SJCRH30 (cell line): ENCODE measurements at regions not wholly inside any gene's neighbourhood (a gene's known extent, or its start where the extent isn't known, plus 50 kb on each side); places are given as distances from the start of the nearest gene placed in this dataset.
"Not testable (repeated sequence)": the region's sequence is repeated elsewhere in the genome, so short reads cannot be mapped to it uniquely, and the experiment has no call there.

Source experiments
- DNase-seq, 2 experiments: peaks; one replicate each; pipeline ENCODE4 v3.0.0-alpha.2; 2015 to 2020
- H3K27ac ChIP-seq: fragments of 250-450 bp; sonication (Bioruptor Pico); 2 replicates; pipeline ENCODE4 v1.5.1; 2020; ENCODE audit warnings: mild to moderate bottlenecking, moderate library complexity
- H3K27me3 ChIP-seq: fragments of 250-450 bp; sonication (Bioruptor Pico); 2 replicates; pipeline ENCODE4 v1.5.1; 2020; ENCODE audit warnings: mild to moderate bottlenecking, moderate library complexity
- H3K36me3 ChIP-seq: fragments of 250-450 bp; sonication (Bioruptor Pico); 2 replicates; pipeline ENCODE4 v1.5.1; 2020; ENCODE audit warnings: mild to moderate bottlenecking, moderate library complexity
- H3K4me1 ChIP-seq: fragments of 250-450 bp; sonication (Bioruptor Pico); 2 replicates; pipeline ENCODE4 v1.5.1; 2020; ENCODE audit warnings: mild to moderate bottlenecking, moderate library complexity
- H3K4me3 ChIP-seq: fragments of 250-450 bp; sonication (Bioruptor Pico); 2 replicates; pipeline ENCODE4 v1.5.1; 2020; ENCODE audit warnings: mild to moderate bottlenecking, moderate library complexity
- H3K9me3 ChIP-seq: fragments of 250-450 bp; sonication (Bioruptor Pico); replicated peaks from 2 replicates; pipeline ENCODE4 v1.5.1; 2020; ENCODE audit warnings: mild to moderate bottlenecking, moderate library complexity

DNA sequence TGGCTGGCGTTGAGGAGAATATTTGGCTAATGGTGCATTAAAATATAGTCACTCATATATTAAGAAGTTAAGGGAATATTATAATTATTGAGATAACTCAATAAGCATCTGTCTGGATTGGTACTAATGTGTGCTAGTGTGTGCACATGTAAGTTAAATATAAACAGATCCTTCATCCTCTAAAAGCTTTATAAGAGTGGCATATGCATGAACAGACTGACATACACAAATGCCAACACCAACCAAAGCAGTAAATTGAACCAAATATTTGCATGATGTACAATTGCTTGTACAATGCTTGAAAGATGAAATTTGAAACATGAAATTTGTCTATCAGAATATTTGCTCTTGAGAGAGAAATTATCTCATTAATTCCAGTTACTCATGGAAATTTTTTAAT, 344.9 kb downstream of the ADGRL2 start:
- H3K27ac ChIP-seq, result no peak overlapping the region
- DNase-seq, result no peak
- no peaks in the 10 kb centered on the region for H3K27me3 ChIP-seq
- 0 out of 2 replicates have a peak, but pooled peaks cover 4% of the 10 kb centered on the region for H3K9me3 ChIP-seq
- H3K36me3 ChIP-seq, result no peaks in the 10 kb centered on the region
- H3K4me1 ChIP-seq, result no peaks in the 10 kb centered on the region
- H3K4me3 ChIP-seq, result no peak overlapping the region

DNA sequence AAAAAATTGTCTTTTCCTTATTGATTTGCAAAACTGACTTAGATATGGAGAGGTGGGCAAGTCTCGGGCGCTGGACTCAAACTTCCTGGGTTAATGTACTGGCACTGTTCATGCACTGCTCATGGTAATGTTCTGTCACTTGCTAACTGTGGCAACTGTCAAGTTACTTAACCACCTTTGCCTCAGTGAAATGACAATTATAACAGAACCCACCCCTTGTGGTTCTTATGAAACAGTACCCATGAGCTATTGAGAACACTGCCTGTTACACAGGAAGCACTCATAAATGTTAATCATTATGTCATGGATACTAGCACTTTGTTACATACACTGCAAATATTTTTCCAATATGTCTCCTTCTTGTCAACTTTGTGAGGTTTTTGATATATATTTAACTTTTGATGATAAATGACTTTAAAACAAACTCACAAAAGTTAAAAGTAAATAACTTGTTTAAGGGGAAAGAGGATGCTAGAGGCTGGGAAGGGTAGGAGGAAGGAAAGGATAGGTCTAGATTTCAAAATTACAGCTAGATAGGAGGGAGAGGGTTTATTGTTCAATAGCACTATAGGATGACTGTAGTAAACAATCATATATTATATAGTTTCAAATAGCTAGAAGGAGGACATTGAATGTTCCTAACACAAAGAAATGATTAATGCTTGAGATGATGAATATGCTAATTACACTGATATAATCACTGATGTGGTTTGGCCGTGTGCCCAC, 342.5 kb downstream of the ADGRL2 start:
- Histone ChIP-seq H3K27me3 (no peaks in the 10 kb centered on the region), H3K4me3 (no peak overlapping the region), H3K9me3 (0 out of 2 replicates have a peak, but pooled peaks cover 4% of the 10 kb centered on the region), H3K36me3 (no peaks in the 10 kb centered on the region), H3K27ac (no peak overlapping the region), H3K4me1 (no peaks in the 10 kb centered on the region)
- DNase-seq, result no peak

DNA sequence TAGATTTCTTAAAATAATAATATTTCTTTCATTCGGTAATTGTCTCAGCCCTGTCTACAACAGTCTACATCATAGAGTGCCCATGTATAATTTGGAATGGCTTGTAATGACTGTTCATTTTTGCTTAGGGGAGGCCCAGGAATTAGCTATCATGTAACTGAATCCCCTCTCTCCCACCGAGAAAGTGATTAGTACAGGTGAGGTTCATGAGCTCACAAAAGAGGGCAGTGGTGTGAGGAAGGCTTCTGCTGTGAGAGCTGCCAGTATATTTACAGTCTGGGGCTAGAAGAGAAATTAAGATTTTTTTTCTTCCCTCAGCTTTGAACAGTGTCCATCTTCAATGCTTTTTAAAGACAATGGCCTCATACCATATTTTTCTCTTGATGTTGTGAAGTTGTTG, 340.7 kb downstream of the ADGRL2 start:
- Histone ChIP-seq H3K36me3 (no peaks in the 10 kb centered on the region), H3K27me3 (no peaks in the 10 kb centered on the region), H3K4me3 (no peak overlapping the region), H3K27ac (no peak overlapping the region), H3K9me3 (peaks cover 4% of the 10 kb centered on the region; the same call in 1 of the 2 replicates), H3K4me1 (no peaks in the 10 kb centered on the region)
- no peak for DNase-seq

DNA sequence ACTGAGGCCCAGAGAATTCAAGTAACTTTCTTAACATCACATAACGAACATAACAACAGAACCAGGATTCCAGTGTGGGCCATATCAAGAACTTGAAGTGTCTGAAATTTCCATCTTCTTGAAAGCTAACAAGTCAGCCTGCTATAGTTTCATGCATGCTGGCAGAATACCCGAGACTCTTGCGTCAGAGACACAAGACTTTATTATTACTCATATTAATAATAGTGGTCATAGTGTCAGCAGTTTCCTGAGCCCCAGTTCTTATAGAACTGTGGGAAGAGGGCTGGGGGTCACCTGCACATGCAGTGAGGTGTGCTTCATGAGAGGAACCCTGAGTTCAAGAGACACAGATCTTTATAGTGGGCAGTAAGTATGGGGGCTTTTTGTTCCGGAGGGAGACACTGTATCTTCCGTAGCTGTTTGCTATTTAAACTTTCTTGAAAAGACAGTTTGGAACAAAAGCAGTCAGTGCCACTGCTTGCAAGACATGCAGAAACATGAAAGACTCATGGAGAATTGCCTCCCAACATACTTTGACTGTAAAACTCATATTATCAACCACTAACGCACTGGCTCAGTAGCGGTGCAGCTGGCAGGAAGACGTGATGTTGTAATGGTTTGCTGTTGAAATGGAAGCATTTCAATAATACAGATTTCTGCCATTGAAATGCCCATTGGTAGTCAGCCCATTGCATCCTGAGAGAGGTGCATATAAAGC, 339.2 kb downstream of the ADGRL2 start:
- no peak for DNase-seq
- Histone ChIP-seq H3K27ac (no peak overlapping the region), H3K4me1 (no peaks in the 10 kb centered on the region), H3K9me3 (peaks cover 4% of the 10 kb centered on the region; the same call in 1 of the 2 replicates), H3K27me3 (no peaks in the 10 kb centered on the region), H3K36me3 (no peaks in the 10 kb centered on the region), H3K4me3 (no peak overlapping the region)

DNA sequence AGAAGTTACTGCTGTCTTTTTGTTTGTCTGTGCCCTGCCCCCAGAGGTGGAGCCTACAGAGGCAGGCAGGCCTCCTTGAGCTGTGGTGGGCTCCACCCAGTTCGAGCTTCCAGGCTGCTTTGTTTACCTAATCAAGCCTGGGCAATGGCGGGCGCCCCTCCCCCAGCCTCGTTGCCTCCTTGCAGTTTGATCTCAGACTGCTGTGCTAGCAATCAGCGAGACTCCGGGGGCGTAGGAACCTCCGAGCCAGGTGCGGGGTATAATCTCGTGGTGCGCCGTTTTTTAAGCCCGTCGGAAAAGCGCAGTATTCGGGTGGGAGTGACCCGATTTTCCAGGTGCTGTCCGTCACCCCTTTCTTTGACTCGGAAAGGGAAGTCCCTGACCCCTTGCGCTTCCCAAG, 335.6 kb downstream of the ADGRL2 start:
- DNase-seq, H3K36me3 ChIP-seq, H3K27ac ChIP-seq, H3K4me3 ChIP-seq, H3K9me3 ChIP-seq, H3K4me1 ChIP-seq, H3K27me3 ChIP-seq: not testable (repeated sequence)

DNA sequence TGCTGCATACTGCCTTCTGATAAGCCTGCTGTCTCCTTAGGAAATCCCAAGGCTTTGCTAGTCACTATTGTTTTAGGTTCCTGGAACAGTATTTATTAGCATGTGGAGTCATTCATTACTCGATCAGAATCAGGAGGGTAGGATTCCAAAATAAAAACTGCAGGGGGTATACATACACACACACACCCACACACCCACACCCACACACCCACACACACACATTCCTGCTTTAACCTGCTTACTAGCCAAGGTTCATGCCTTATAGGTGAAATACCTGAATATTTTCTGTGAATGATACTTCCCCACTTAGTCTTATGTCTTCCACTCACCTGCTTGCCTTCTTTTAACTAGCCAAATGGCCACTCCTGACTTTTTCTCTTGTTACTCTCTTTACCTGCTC, 325.1 kb downstream of the ADGRL2 start:
- H3K4me1 ChIP-seq, result no peaks in the 10 kb centered on the region
- H3K4me3 ChIP-seq, result no peak overlapping the region
- DNase-seq, result no peak
- no peaks in the 10 kb centered on the region for H3K36me3 ChIP-seq
- H3K27me3 ChIP-seq, result no peaks in the 10 kb centered on the region
- no peaks in the 10 kb centered on the region for H3K9me3 ChIP-seq
- H3K27ac ChIP-seq, result no peak overlapping the region

DNA sequence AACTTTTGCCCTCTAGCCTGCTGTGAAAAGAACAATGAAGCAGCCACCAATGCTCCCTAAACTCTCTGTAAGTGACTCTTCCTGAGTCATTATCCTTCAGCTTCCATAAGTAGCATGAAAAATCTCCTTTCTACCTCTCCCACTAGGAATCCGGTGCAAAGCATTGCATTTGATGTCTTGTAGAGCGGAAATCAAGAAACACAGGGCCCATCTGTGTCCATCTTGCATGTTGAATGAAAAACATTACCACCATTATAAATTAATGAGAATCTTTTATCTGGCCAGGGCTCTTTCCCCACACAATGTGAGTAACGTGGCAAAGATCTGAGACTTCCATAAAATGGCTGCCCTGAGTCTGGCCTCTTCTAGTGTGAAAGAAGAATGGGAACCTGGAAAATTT, 324.4 kb downstream of the ADGRL2 start:
- no peaks in the 10 kb centered on the region for H3K27me3 ChIP-seq
- H3K4me3 ChIP-seq, result no peak overlapping the region
- no peak for DNase-seq
- no peaks in the 10 kb centered on the region for H3K9me3 ChIP-seq
- no peak overlapping the region for H3K27ac ChIP-seq
- no peaks in the 10 kb centered on the region for H3K36me3 ChIP-seq
- no peaks in the 10 kb centered on the region for H3K4me1 ChIP-seq

DNA sequence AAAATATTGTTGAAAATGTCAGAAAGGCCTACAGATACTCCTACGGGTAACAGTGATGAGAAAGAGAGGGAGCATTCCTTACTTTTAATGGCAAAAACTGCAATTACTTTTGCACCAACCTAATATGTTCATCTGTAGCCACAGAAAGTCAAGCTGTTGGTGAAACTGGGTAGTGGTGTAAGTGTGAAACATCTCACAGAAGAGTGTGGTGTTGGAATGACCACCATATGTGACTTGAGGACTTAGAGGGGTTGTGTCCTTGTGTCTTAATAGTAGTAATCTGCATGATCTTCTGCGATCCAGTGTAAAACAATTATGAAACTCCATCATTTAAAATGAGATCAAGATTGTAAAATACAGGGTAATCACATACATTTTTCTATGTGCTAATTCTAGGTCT, 320.7 kb downstream of the ADGRL2 start:
- no peak overlapping the region for H3K27ac ChIP-seq
- H3K4me3 ChIP-seq, result no peak overlapping the region

DNA sequence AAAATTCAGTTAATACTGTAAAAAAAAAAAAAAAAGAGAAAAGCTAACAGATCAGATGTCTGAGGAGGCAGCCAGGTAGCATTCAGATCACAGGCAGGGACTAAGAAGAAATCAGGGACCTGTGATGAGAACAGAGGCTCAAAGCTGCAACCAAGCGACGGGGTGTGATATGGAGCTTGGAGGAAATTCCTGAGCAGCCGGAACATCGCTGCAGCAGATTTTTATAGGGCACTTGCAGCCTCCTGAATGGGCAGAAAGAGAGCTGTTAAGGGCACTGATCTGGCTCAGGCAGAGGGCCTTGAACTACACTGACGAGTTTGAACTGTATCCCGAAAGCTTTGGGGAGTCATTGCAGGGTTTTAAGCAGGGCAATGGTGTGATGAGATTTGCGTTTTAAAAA, 315.4 kb downstream of the ADGRL2 start:
- Histone ChIP-seq H3K4me1 (no peaks in the 10 kb centered on the region), H3K36me3 (no peaks in the 10 kb centered on the region), H3K27me3 (no peaks in the 10 kb centered on the region), H3K4me3 (no peak overlapping the region), H3K9me3 (no peaks in the 10 kb centered on the region), H3K27ac (no peak overlapping the region)
- no peak for DNase-seq

More for the DNA sequence above, 320.7 kb downstream of the ADGRL2 start:
- no peaks in the 10 kb centered on the region for H3K9me3 ChIP-seq
- H3K27me3 ChIP-seq, result no peaks in the 10 kb centered on the region
- no peak for DNase-seq
- H3K36me3 ChIP-seq, result no peaks in the 10 kb centered on the region
- no peaks in the 10 kb centered on the region for H3K4me1 ChIP-seq

DNA sequence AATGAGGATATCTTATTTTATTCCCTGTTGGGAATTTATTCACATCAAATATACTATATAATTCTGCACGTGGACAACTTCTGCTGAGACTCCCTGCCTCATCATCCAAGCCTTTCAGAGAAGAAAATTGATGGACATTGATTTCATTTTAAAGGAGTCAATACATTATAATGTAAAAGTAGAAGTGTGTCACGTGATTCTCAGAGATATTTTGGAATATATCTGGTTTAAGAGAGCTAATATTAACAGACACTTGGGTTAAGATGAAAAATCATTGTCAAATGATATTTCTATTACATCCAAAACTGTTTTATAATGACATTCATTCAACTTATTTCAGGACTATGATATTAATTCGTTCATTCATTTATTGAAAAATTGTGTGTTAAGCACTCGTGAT, 314.2 kb downstream of the ADGRL2 start:
- Histone ChIP-seq H3K27me3 (no peaks in the 10 kb centered on the region), H3K27ac (no peak overlapping the region), H3K4me3 (no peak overlapping the region), H3K9me3 (no peaks in the 10 kb centered on the region), H3K4me1 (peaks cover 6% of the 10 kb centered on the region; the same call in 1 of the 2 replicates), H3K36me3 (no peaks in the 10 kb centered on the region)
- no peak for DNase-seq

DNA sequence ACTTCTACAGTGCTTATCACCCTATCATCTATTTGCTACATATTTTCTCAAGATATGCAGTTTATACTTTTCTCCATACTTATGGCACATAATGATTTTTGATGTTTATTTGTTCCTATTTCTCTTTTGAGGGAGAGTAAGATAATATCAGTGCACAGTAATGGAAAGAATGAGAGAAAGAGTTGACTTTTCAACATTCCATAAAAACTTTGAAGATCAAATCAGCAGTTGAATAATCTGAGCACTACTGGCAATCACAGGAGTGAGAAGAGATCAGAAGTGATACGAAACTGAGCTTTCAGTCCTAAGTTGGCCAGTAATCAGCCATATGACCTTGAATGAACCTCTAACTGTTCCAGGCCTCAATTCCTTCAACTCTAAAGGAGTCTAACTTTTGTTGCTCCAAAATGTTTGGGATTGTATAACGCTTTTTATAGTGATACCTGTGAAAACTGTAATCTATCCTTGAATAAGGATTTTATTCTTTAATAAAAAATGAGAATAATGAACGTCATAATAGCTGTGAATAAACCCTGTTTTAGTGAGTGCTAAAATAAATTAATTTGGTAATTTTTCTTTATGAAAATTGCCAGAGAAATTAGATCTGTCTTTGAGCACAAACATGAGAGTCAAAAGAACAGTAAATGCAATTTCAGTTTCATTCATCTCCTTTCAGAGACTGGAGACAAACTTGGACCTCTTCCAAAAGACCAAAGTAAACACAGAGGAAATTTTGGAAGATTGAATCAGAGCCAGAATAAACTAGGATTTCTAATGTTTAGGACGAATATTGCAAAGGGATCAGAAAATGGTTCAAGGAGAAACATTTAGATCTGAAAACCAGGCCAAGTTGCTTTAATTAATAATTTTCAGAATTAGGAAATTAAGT, 309.9 kb downstream of the ADGRL2 start:
- Histone ChIP-seq H3K4me3 (no peak overlapping the region), H3K27me3 (no peaks in the 10 kb centered on the region), H3K36me3 (no peaks in the 10 kb centered on the region), H3K9me3 (no peaks in the 10 kb centered on the region), H3K27ac (no peak overlapping the region), H3K4me1 (peaks cover 6% of the 10 kb centered on the region; the same call in 1 of the 2 replicates)
- DNase-seq, result peak in 1 of 2 experiments; percentile 62

DNA sequence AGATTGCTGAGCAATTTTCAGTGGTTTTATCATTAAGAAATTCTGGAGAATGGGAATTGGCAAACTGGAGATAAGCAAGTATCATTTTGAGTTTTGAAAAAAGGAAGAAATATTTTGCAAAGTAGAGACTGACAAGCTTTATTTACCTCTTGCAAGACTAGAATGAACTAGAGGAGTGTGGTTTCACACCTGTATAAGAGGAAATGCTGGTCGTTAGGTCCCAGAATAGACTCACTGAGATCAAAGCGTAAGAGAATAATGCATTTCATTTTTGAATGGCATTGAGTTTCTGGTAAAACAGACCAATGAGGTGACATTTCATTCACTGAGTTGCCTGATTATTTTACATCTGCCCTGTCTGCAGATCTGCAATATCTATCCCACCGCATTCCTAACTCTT, 308.1 kb downstream of the ADGRL2 start:
- Histone ChIP-seq H3K27ac (no peak overlapping the region), H3K4me3 (no peak overlapping the region), H3K9me3 (no peaks in the 10 kb centered on the region), H3K27me3 (no peaks in the 10 kb centered on the region), H3K36me3 (no peaks in the 10 kb centered on the region), H3K4me1 (peaks cover 6% of the 10 kb centered on the region; the same call in 1 of the 2 replicates)
- DNase-seq, result no peak

DNA sequence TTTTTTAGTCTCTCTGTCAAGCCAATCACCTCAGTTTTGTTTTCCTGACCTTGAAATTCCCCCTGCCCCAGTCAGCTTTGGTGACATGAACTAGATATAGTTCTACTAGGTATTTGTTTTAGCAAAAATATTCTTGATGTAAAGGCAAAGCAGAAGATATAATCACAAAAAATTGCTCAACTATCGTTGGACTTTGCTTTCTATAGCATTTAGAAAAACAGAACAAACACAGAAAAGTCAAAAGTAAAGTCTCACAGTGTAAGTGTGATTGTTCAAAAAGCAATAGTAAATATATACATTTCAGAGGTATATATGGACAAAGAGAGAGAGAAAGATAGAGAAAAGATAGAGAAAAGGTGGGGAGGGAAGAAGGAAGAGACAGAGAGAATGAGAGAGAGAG, 305.9 kb downstream of the ADGRL2 start:
- no peaks in the 10 kb centered on the region for H3K36me3 ChIP-seq
- no peak overlapping the region for H3K4me3 ChIP-seq
- DNase-seq, result no peak
- H3K9me3 ChIP-seq, result no peaks in the 10 kb centered on the region
- no peak overlapping the region for H3K27ac ChIP-seq
- H3K27me3 ChIP-seq, result no peaks in the 10 kb centered on the region
- peaks cover 6% of the 10 kb centered on the region; the same call in 1 of the 2 replicates for H3K4me1 ChIP-seq

DNA sequence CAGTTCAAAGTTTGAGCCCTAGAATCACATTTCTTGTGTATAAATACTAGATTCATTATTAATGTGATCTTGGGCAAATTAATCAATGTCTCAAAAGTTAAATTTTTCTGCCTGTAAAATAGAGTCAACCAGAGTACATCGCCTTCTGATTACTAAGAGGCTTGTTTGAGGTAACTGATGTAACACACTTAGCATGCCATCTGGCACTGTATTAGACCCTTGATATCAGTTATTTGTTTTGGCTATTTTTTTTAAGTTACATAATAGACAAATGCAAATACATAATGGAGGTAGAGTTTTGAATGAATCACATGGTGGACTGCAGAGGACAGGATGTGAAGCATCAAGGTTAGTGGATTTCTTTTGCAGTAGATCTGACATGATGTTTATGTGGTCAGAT, 298.4 kb downstream of the ADGRL2 start:
- Histone ChIP-seq H3K4me3 (no peak overlapping the region), H3K36me3 (no peaks in the 10 kb centered on the region; the same call in 1 of the 2 replicates)

DNA sequence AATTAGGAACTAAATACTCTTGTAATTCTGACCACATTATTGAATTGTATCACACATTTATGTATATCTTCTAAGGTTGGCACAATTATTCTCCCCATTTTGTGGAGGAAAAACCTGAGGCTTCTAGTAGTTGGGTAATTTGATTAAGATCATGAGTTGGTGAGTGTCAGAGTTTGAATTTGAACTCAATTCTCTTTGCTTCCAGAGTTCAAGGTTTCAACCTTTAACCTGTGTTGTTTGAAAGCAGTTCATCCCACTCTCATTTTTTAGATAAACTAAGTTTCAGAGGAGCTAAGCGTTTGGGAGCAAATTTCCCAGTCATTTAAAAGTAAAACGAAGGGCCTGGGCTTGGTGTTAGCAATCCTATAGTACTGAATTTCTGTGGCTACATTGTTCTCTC, 293.4 kb downstream of the ADGRL2 start:
- DNase-seq, result no peak
- H3K36me3 ChIP-seq, result no peaks in the 10 kb centered on the region; the same call in 1 of the 2 replicates
- H3K27ac ChIP-seq, result no peak overlapping the region
- H3K9me3 ChIP-seq, result no peaks in the 10 kb centered on the region
- no peaks in the 10 kb centered on the region for H3K27me3 ChIP-seq
- no peak overlapping the region for H3K4me3 ChIP-seq
- no peaks in the 10 kb centered on the region; the same call in 1 of the 2 replicates for H3K4me1 ChIP-seq

More for the DNA sequence above, 298.4 kb downstream of the ADGRL2 start:
- no peak for DNase-seq
- no peaks in the 10 kb centered on the region for H3K4me1 ChIP-seq
- no peaks in the 10 kb centered on the region for H3K9me3 ChIP-seq
- no peak overlapping the region for H3K27ac ChIP-seq
- H3K27me3 ChIP-seq, result no peaks in the 10 kb centered on the region
